ENCODE measurements at regions not wholly inside any gene's neighbourhood (a gene's known extent, or its start where the extent isn't known, plus 50 kb on each side); places are given as distances from the start of the nearest gene placed in this dataset.

DNA sequence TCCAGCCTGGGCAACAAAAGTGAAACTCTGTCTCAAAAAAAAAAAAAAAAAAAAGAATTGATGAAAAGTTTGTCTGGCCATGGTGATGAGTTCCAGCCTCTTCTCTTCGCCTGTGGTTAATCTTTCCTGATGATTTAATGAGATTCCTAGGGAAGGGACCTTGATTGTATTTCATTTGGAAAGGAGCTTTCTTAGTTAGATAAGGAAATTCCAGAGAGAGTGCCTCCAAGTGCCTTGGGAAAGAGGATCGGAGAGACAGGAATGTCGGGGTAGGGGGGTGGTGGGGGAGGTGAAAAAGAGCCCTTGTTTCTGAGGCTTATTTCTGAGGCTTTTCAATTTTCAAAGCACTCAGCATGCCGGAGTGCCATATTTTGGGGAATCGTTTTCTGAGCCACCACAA, 93.2 kb upstream of the SIAH1 start:
- TF ChIP-seq CTCF (optimal IDR thresholded peaks at IDR 0.05 in 1 of 3, IDR thresholded peaks at IDR 0.05 in 1 of 3, conservative IDR thresholded peaks at IDR 0.05 in 1 of 3; ENCODE audit: extremely low read depth in 1 of 3, insufficient read depth in 2 of 3, low read length in 3 of 3) (no peak), EZH2 (IDR thresholded peaks at IDR 0.05; ENCODE audit: low read length) (no peak)

Data from keratinocyte (primary cell).